Activated naive CD8-positive, alpha-beta T cell treated with anti-CD3 and anti-CD28 coated beads for 36 hours (primary cell): ENCODE measurements at regions not wholly inside any gene's neighbourhood (a gene's known extent, or its start where the extent isn't known, plus 50 kb on each side); places are given as distances from the start of the nearest gene placed in this dataset.
"Not testable (repeated sequence)": the region's sequence is repeated elsewhere in the genome, so short reads cannot be mapped to it uniquely, and the experiment has no call there.

Source experiments
- DNase-seq: peaks from one replicate; pipeline ENCODE4 v3.0.0; 2021
- H3K27ac Mint-ChIP-seq: one replicate; pipeline ENCODE4 v1.8.0; 2022; ENCODE audit warnings: mild to moderate bottlenecking, moderate library complexity, mixed read lengths
- H3K27me3 Mint-ChIP-seq: one replicate; pipeline ENCODE4 v1.8.0; 2022; ENCODE audit warnings: mild to moderate bottlenecking, mixed read lengths
- H3K36me3 Mint-ChIP-seq: one replicate; pipeline ENCODE4 v1.8.0; 2021; ENCODE audit warnings: mild to moderate bottlenecking, mixed read lengths
- H3K4me1 Mint-ChIP-seq: one replicate; pipeline ENCODE4 v1.8.0; 2021; ENCODE audit warnings: mixed read lengths
- H3K4me3 Mint-ChIP-seq: one replicate; pipeline ENCODE4 v1.8.0; 2022; ENCODE audit warnings: mild to moderate bottlenecking, moderate library complexity, mixed read lengths
- H3K9me3 Mint-ChIP-seq: one replicate; pipeline ENCODE4 v1.8.0; 2022; ENCODE audit warnings: mixed read lengths

DNA sequence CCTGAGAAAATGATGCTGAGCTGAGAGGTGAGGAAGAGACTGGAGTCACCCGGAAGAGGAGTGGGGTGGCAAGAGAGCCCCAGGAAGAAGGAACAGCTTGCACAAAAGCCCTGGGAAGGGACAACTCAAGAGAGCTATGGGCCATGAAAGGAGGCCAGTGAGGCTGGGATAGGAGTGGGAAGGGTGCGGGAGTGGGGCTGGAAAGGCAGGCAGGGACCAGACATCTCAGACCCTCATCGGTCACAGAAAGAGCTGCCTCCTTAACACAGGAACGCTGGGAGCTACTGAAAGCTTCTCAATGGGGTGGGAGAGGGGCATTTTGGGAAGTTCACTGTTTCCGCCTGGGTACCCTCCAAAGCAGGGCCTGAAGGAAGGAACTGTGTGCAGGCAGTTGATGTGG lies 122.0 kb upstream of the UNC5B start:
- no peaks in the 10 kb centered on the region for H3K36me3 Mint-ChIP-seq
- no peak overlapping the region for H3K4me3 Mint-ChIP-seq
- H3K27ac Mint-ChIP-seq, result no peak overlapping the region
- H3K4me1 Mint-ChIP-seq, result peaks cover 3% of the 10 kb centered on the region
- peaks cover 4% of the 10 kb centered on the region for H3K27me3 Mint-ChIP-seq
- no peak for DNase-seq
- H3K9me3 Mint-ChIP-seq, result peaks cover 5% of the 10 kb centered on the region

GRCh38 chr10:71090801-71091200 lies 121.6 kb upstream of the UNC5B start:
- H3K4me3 Mint-ChIP-seq, result no peak overlapping the region
- DNase-seq, result no peak
- peaks cover 3% of the 10 kb centered on the region for H3K4me1 Mint-ChIP-seq
- H3K9me3 Mint-ChIP-seq, result peaks cover 5% of the 10 kb centered on the region
- peaks cover 4% of the 10 kb centered on the region for H3K27me3 Mint-ChIP-seq
- no peak overlapping the region for H3K27ac Mint-ChIP-seq
- H3K36me3 Mint-ChIP-seq, result no peaks in the 10 kb centered on the region

DNA sequence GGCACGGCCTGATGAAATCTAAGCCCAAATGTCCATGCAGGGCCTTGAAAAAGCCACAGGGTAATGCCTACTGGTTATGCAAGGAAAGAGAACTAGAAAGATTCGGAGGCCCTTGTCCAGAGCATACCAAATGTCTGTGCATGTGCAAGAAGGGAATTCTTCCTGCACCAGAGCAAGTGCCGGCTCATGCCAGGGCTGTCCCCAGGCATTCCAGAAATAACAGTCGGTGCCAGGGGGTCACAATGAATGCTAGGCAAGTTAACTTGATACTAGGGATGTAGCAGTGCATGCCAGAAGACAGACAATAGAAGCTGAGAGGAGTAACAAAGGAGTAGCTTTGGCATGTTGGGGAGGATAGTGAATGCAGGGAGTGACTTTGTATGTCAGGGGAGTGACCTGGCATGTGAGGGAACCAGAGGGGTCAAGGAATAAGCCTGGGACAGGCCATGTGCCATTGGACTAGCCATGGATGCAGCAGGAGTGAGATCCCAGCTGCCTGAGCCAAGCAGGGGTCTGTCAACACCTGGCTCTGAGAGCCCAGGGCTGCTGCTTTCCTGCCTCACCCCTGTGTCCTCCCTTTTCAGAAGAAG lies 119.5 kb upstream of the UNC5B start:
- no peaks in the 10 kb centered on the region for H3K36me3 Mint-ChIP-seq
- peaks cover 3% of the 10 kb centered on the region for H3K4me1 Mint-ChIP-seq
- H3K4me3 Mint-ChIP-seq, result no peak overlapping the region
- H3K27ac Mint-ChIP-seq, result no peak overlapping the region
- DNase-seq, result no peak
- H3K9me3 Mint-ChIP-seq, result peaks cover 5% of the 10 kb centered on the region
- H3K27me3 Mint-ChIP-seq, result peaks cover 13% of the 10 kb centered on the region

- Mint-ChIP-seq H3K4me1 (peaks cover 3% of the 10 kb centered on the region), H3K4me3 (no peak overlapping the region), H3K9me3 (peaks cover 5% of the 10 kb centered on the region), H3K36me3 (no peaks in the 10 kb centered on the region), H3K27ac (no peak overlapping the region), H3K27me3 (peaks cover 18% of the 10 kb centered on the region)
- no peak for DNase-seq
Measured at GRCh38 chr10:71093531-71093930, 118.8 kb upstream of the UNC5B start.

- no peak overlapping the region for H3K4me3 Mint-ChIP-seq
- peaks cover 5% of the 10 kb centered on the region for H3K9me3 Mint-ChIP-seq
- peak overlapping the region; percentile 17 for H3K27ac Mint-ChIP-seq
- peaks cover 3% of the 10 kb centered on the region for H3K4me1 Mint-ChIP-seq
- peak; percentile 20 for DNase-seq
- H3K27me3 Mint-ChIP-seq, result peaks cover 23% of the 10 kb centered on the region
- H3K36me3 Mint-ChIP-seq, result no peaks in the 10 kb centered on the region
Measured at GRCh38 chr10:71094712-71095390, 117.5 kb upstream of the UNC5B start.

DNA sequence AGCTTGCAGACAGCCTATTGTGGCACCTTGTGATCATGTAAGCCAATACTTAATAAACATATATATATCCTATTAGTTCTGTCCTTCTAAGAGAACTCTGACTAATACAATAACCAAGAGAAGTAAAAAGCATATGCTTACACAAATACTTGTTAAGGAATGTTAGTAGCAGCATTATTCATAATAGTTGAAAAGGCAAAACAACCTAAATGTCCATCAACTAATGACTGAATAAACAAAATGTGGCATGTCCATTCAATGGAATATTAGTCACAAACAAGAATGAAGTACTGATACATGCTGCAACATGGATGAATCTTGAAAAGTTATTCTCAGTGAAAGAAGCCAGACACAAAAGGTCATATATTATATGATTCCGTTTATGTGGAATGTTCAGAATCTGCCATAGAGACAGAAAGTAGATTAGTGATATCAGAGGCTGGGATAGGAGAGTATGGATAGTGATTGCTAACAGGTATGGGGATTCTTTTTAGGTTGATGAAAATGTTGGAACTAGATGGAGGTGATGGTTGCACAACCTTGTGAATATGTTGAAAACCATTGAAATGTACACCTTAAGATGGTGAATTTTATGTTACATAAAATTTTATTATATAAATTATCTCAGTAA lies 112.5 kb upstream of the UNC5B start:
- H3K4me3 Mint-ChIP-seq, result no peak overlapping the region
- DNase-seq, result no peak
- peaks cover 3% of the 10 kb centered on the region for H3K4me1 Mint-ChIP-seq
- peaks cover 31% of the 10 kb centered on the region for H3K27me3 Mint-ChIP-seq
- H3K36me3 Mint-ChIP-seq, result no peaks in the 10 kb centered on the region
- H3K9me3 Mint-ChIP-seq, result no peaks in the 10 kb centered on the region
- no peak overlapping the region for H3K27ac Mint-ChIP-seq

DNA sequence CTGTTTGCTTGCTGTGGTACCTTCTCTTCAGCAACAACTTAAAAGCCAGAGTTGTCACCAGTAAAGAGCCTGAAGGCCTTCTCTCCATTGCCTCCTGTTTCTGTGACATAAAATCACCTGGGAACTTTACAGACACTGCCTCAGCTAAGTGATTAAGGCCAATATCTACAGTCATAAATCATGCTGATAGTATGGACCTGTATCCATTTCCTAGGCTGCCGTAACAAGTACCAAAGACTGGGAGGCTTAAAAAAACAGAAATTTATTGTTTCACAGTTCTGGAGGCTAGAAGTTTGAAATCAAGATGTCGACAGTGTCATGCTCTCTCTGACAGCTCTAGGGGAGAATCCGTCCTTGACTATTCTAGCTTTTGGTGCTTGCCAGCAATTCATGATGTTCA lies 108.4 kb upstream of the UNC5B start:
- Mint-ChIP-seq H3K27me3 (peaks cover 13% of the 10 kb centered on the region), H3K36me3 (no peaks in the 10 kb centered on the region), H3K27ac (no peak overlapping the region)

DNA sequence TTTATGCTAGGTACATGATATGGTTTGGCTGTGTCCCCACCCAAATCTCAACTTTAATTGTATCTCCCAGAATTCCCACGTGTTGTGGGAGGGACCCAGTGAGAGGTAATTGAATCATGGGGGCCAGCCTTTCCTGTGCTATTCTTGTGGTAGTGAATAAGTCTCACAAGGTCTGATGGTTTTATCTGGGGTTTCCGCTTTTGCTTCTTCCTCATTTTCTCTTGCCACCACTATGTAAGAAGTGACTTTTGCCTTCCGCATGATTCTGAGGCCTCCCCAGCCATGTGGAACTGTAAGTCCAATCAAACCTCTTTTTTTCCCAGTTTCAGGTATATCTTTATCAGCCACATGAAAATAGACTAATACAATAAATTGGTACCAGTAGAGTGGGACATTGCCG lies 106.2 kb upstream of the UNC5B start:
- not testable (repeated sequence) for H3K27me3 Mint-ChIP-seq, H3K9me3 Mint-ChIP-seq, H3K36me3 Mint-ChIP-seq, H3K4me3 Mint-ChIP-seq, DNase-seq, H3K27ac Mint-ChIP-seq, H3K4me1 Mint-ChIP-seq

More for the DNA sequence above, 108.4 kb upstream of the UNC5B start:
- peaks cover 3% of the 10 kb centered on the region for H3K4me1 Mint-ChIP-seq
- H3K9me3 Mint-ChIP-seq, result peaks cover 5% of the 10 kb centered on the region
- no peak overlapping the region for H3K4me3 Mint-ChIP-seq
- DNase-seq, result no peak

GRCh38 chr10:71107117-71107516 lies 105.3 kb upstream of the UNC5B start:
- DNase-seq, H3K27me3 Mint-ChIP-seq, H3K4me3 Mint-ChIP-seq, H3K4me1 Mint-ChIP-seq, H3K36me3 Mint-ChIP-seq, H3K27ac Mint-ChIP-seq, H3K9me3 Mint-ChIP-seq: not testable (repeated sequence)

DNA sequence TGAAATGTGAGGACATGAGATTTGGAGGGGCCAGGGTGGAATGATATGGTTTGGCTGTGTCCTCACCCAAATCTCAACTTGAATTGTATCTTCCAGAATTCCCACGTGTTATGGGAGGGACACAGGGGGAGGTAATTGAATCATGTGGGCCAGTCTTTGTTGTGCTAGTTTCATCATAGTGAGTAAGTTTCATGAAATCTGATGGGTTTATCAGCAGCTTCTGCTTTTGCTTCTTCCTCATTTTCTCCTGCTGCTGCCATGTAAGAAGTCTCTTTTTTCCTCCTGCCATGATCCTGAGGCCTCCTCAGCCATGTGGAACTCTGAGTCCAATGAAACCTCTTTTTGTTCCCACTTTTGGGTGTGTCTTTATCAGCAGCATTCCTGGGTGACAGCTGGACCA lies 104.3 kb upstream of the UNC5B start:
- H3K9me3 Mint-ChIP-seq, DNase-seq, H3K4me1 Mint-ChIP-seq, H3K27me3 Mint-ChIP-seq, H3K4me3 Mint-ChIP-seq, H3K36me3 Mint-ChIP-seq, H3K27ac Mint-ChIP-seq: not testable (repeated sequence)

GRCh38 chr10:71112138-71112785 lies 100.1 kb upstream of the UNC5B start:
- no peak for DNase-seq
- no peaks in the 10 kb centered on the region for H3K4me1 Mint-ChIP-seq
- H3K4me3 Mint-ChIP-seq, result no peak overlapping the region
- H3K9me3 Mint-ChIP-seq, result peaks cover 18% of the 10 kb centered on the region
- H3K36me3 Mint-ChIP-seq, result no peaks in the 10 kb centered on the region
- peaks cover 15% of the 10 kb centered on the region for H3K27me3 Mint-ChIP-seq
- no peak overlapping the region for H3K27ac Mint-ChIP-seq

GRCh38 chr10:71116426-71116825 lies 95.9 kb upstream of the UNC5B start:
- Mint-ChIP-seq H3K4me3 (no peak overlapping the region), H3K9me3 (peaks cover 39% of the 10 kb centered on the region), H3K27me3 (peaks cover 28% of the 10 kb centered on the region), H3K27ac (no peak overlapping the region), H3K36me3 (no peaks in the 10 kb centered on the region), H3K4me1 (no peaks in the 10 kb centered on the region)
- no peak for DNase-seq

GRCh38 chr10:71117589-71117988 lies 94.8 kb upstream of the UNC5B start:
- not testable (repeated sequence) for H3K4me1 Mint-ChIP-seq, H3K27ac Mint-ChIP-seq, DNase-seq, H3K4me3 Mint-ChIP-seq, H3K36me3 Mint-ChIP-seq
- Mint-ChIP-seq H3K9me3 (peaks cover 38% of the 10 kb centered on the region), H3K27me3 (peaks cover 36% of the 10 kb centered on the region)

GRCh38 chr10:71123023-71123422 lies 89.3 kb upstream of the UNC5B start:
- H3K4me1 Mint-ChIP-seq, result no peaks in the 10 kb centered on the region
- H3K36me3 Mint-ChIP-seq, result no peaks in the 10 kb centered on the region
- DNase-seq, result no peak
- H3K27ac Mint-ChIP-seq, result no peak overlapping the region
- H3K9me3 Mint-ChIP-seq, result peaks cover 20% of the 10 kb centered on the region
- H3K4me3 Mint-ChIP-seq, result no peak overlapping the region
- peaks cover 50% of the 10 kb centered on the region for H3K27me3 Mint-ChIP-seq

DNA sequence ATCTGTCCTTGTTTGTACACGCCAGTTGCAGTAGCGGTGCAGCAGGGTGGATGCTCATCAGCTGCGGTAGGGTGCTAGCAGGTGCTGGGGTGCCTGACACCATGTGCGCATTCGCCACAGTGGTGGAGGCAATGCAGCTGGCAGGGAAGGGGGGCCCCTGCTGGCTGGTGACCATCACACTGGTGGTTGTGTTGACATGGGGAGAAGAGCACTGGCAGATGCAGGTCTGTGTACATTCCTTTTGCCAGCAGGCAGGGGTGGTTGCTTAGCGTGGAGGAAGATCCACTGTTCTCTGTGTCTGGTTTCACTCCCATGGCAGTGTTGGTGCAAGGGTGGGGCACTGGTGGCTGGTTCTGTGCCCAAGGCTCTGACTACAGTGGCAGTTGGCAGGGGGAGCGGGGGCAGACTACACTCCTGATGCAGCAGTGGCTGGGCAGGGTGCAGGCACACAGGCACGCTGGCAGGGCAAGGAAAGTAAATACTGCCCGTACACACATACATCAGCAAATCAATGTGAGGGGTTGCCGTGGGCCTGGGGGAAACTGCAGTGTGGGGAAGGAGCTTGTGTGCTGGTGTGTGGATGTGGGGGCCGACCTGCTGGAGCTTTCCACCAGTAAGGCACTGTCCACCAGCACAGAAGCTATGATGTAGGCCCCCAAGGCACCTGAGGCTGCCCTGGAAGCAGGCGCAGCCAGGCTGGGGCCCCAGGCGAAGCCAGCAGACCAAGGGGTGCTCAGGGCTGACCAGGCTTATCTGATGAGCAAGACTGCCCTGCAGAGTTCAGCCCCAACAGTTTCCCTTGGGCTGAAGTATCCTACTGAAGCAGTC lies 87.2 kb upstream of the UNC5B start:
- Mint-ChIP-seq H3K27ac (no peak overlapping the region), H3K4me3 (no peak overlapping the region), H3K27me3 (peaks cover 48% of the 10 kb centered on the region), H3K36me3 (no peaks in the 10 kb centered on the region), H3K4me1 (peaks cover 8% of the 10 kb centered on the region), H3K9me3 (peaks cover 9% of the 10 kb centered on the region)
- DNase-seq, result no peak
